Liver (tissue), 8 donors: ENCODE measurements at regions not wholly inside any gene's neighbourhood (a gene's known extent, or its start where the extent isn't known, plus 50 kb on each side); places are given as distances from the start of the nearest gene placed in this dataset.
"Not testable (repeated sequence)": the region's sequence is repeated elsewhere in the genome, so short reads cannot be mapped to it uniquely, and the experiment has no call there.

Experiments
- DNase-seq: peaks from one replicate; pipeline ENCODE4 v3.0.0-alpha.2; 2017; ENCODE audit warnings: low spot score
- H3K27ac ChIP-seq, 2 donors: one replicate each; pipeline ENCODE4 v1.7.0; 2013; ENCODE audit warnings: inconsistent platforms in 2 of 2, low read length in 2 of 2, control low read depth in 1 of 2, low read depth in 1 of 2, mild to moderate bottlenecking in 1 of 2
- H3K27me3 ChIP-seq, 4 donors: one replicate each; pipeline versions ENCODE4 v1.6.1 to v1.7.0; 2013; ENCODE audit warnings: low read length in 3 of 4, inconsistent platforms in 1 of 4, mild to moderate bottlenecking in 1 of 4, moderate library complexity in 1 of 4; ENCODE audit not compliant: control insufficient read depth in 4 of 4, insufficient read depth in 4 of 4
- H3K36me3 ChIP-seq, 4 donors: one replicate each; pipeline versions ENCODE4 v1.6.1 to v1.7.0; 2013; ENCODE audit warnings: low read length in 3 of 4, mild to moderate bottlenecking in 3 of 4, low read depth in 1 of 4, moderate library complexity in 1 of 4; ENCODE audit not compliant: control insufficient read depth in 4 of 4, insufficient read depth in 3 of 4
- H3K4me1 ChIP-seq, 4 donors: one replicate each; pipeline versions ENCODE4 v1.6.1 to v1.7.0; 2013; ENCODE audit warnings: low read length in 3 of 4, mild to moderate bottlenecking in 3 of 4, moderate library complexity in 1 of 4; ENCODE audit not compliant: control insufficient read depth in 4 of 4, insufficient read depth in 4 of 4
- H3K4me3 ChIP-seq, 3 donors: one replicate each; pipeline versions ENCODE4 v1.6.1 to v1.7.0; 2013; ENCODE audit warnings: low read length in 3 of 3, control low read depth in 1 of 3, low read depth in 1 of 3, mild to moderate bottlenecking in 1 of 3
- H3K9ac ChIP-seq, 2 donors: one replicate each; pipeline ENCODE4 v1.7.0; 2013; ENCODE audit warnings: low read length in 2 of 2, mild to moderate bottlenecking in 2 of 2, moderate library complexity in 2 of 2, control low read depth in 1 of 2, low read depth in 1 of 2
- H3K9me3 ChIP-seq, 4 donors: one replicate each; pipeline versions ENCODE4 v1.6.1 to v1.7.0; 2013; ENCODE audit warnings: low read length in 3 of 4; ENCODE audit not compliant: control insufficient read depth in 4 of 4
- ATF3 ChIP-seq: IDR thresholded peaks from 2 replicates; pipeline ENCODE4 v1.6.1; 2016; ENCODE audit warnings: antibody characterized with exemption
- CTCF ChIP-seq: fragments of 150-350 bp; IDR thresholded peaks from 2 replicates; pipeline ENCODE4 v1.5.1; 2017; ENCODE audit warnings: improper control_type of control experiment, low read depth, low read length; ENCODE audit not compliant: missing input control
- FOXA2 ChIP-seq: IDR thresholded peaks from 2 replicates; pipeline ENCODE4 v1.6.1; 2016; ENCODE audit warnings: antibody characterized with exemption
- GABPA ChIP-seq, 2 donors: IDR thresholded peaks in 1 of 2; conservative IDR thresholded peaks in 1 of 2; 2 replicates each; pipeline ENCODE4 v1.6.1; 2016; ENCODE audit warnings: antibody characterized with exemption in 2 of 2, mild to moderate bottlenecking in 1 of 2, moderate library complexity in 1 of 2
- HNF4G ChIP-seq: IDR thresholded peaks from 2 replicates; pipeline ENCODE4 v1.6.1; 2016; ENCODE audit warnings: antibody characterized with exemption
- JUND ChIP-seq, 2 donors: IDR thresholded peaks; 2 replicates each; pipeline ENCODE4 v1.6.1; 2016; ENCODE audit warnings: antibody characterized with exemption in 2 of 2
- NR2F2 ChIP-seq: IDR thresholded peaks from 2 replicates; pipeline ENCODE4 v1.6.1; 2016; ENCODE audit warnings: antibody characterized with exemption
- REST ChIP-seq: IDR thresholded peaks from 2 replicates; pipeline ENCODE4 v1.6.1; 2016; ENCODE audit warnings: antibody characterized with exemption, mild to moderate bottlenecking
- RXRA ChIP-seq, 2 donors: IDR thresholded peaks; 2 replicates each; pipeline ENCODE4 v1.6.1; 2017 to 2018; ENCODE audit warnings: antibody characterized with exemption in 2 of 2, mild to moderate bottlenecking in 1 of 2
- TAF1 ChIP-seq: conservative IDR thresholded peaks from 2 replicates; pipeline ENCODE4 v1.6.1; 2016; ENCODE audit warnings: antibody characterized with exemption, mild to moderate bottlenecking
- YY1 ChIP-seq: IDR thresholded peaks from 2 replicates; pipeline ENCODE4 v1.6.1; 2016; ENCODE audit warnings: antibody characterized with exemption, mild to moderate bottlenecking
- ZBTB33 ChIP-seq: IDR thresholded peaks from 2 replicates; pipeline ENCODE4 v1.6.1; 2016; ENCODE audit warnings: antibody characterized with exemption
- WGBS: extraction: QIAGEN DNeasy Blood & Tissue Kit; methylation state at CpG from one replicate; pipeline ENCODE4 v1.1.7; 2013; 5-methylcytosine and 5-hydroxymethylcytosine counted together
- donor health status: healthy.
- donor health status: healthy.
- donor health status: healthy.
- donor health status: healthy.
- donor health status: healthy.

GRCh38 chr16:63774302-63774701 lies 1347.6 kb downstream of the CDH11 start (continued):
- TF ChIP-seq REST (no peak), TAF1 (no peak), NR2F2 (no peak), FOXA2 (no peak), HNF4G (no peak)

- no peak for DNase-seq
- no peaks in the 10 kb centered on the region for H3K4me1 ChIP-seq
- no peaks in the 10 kb centered on the region for H3K36me3 ChIP-seq
- H3K9ac ChIP-seq: no peak overlapping the region
- TF ChIP-seq GABPA (IDR thresholded peaks at IDR 0.05 in 1 of 2, conservative IDR thresholded peaks at IDR 0.05 in 1 of 2) (no peak), TAF1 (no peak)
- WGBS: 69% methylated on average over 2 of the region's 2 CpGs
- no peak overlapping the region for H3K4me3 ChIP-seq
- H3K9me3 ChIP-seq: no peaks in the 10 kb centered on the region
- H3K27me3 ChIP-seq: no peaks in the 10 kb centered on the region
- H3K27ac ChIP-seq: no peak overlapping the region
These were observed 1352.7 kb downstream of the CDH11 start for GRCh38 chr16:63769211-63769610.

GRCh38 chr16:63760246-63760645 lies 1361.6 kb downstream of the CDH11 start:
- H3K27ac ChIP-seq, H3K4me3 ChIP-seq, H3K27me3 ChIP-seq, DNase-seq, H3K4me1 ChIP-seq, H3K9me3 ChIP-seq, H3K9ac ChIP-seq, H3K36me3 ChIP-seq: not testable (repeated sequence)
- 84% methylated on average over 11 of the region's 11 CpGs for WGBS

GRCh38 chr16:63752347-63752746 lies 1369.5 kb downstream of the CDH11 start:
- H3K36me3 ChIP-seq: no peaks in the 10 kb centered on the region
- H3K27ac ChIP-seq: no peak overlapping the region
- no peak for TF ChIP-seq ZBTB33
- TF ChIP-seq YY1: no peak
- no peak for TF ChIP-seq JUND (IDR thresholded peaks at IDR 0.05)
- TF ChIP-seq ATF3: no peak
- TF ChIP-seq TAF1: no peak
- no peak for TF ChIP-seq CTCF
- TF ChIP-seq RXRA (IDR thresholded peaks at IDR 0.05): no peak
- H3K9me3 ChIP-seq: peaks cover 0 to 1% (median 0%) of the 10 kb centered on the region in 4 donors
- H3K9ac ChIP-seq: no peak overlapping the region
- no peak for DNase-seq
- peaks cover 0 to 3% (median 0%) of the 10 kb centered on the region in 4 donors for H3K27me3 ChIP-seq
- H3K4me1 ChIP-seq: no peaks in the 10 kb centered on the region
- no peak overlapping the region for H3K4me3 ChIP-seq
